Large intestine (tissue), 3 donors: ENCODE measurements at regions not wholly inside any gene's neighbourhood (a gene's known extent, or its start where the extent isn't known, plus 50 kb on each side); places are given as distances from the start of the nearest gene placed in this dataset.

Experiments
- DNase-seq, 2 donors: peaks; one replicate each; pipeline versions ENCODE4 v3.0.0 to v3.0.0-alpha.2; 2013
- H3K27ac ChIP-seq: one replicate; pipeline ENCODE4 v1.5.1; 2013; ENCODE audit warnings: low read length
- H3K27me3 ChIP-seq: 2 replicates; pipeline ENCODE4 v1.6.1; 2013; ENCODE audit warnings: low read length; ENCODE audit not compliant: control insufficient read depth, insufficient read depth
- H3K36me3 ChIP-seq: 2 replicates; pipeline ENCODE4 v1.6.1; 2013; ENCODE audit warnings: low read length; ENCODE audit not compliant: control insufficient read depth, insufficient read depth
- H3K4me1 ChIP-seq: one replicate; pipeline ENCODE4 v1.6.1; 2013; ENCODE audit warnings: low read length; ENCODE audit not compliant: control insufficient read depth, insufficient read depth
- H3K4me3 ChIP-seq: one replicate; pipeline ENCODE4 v1.5.1; 2013; ENCODE audit warnings: low read length
- H3K9me3 ChIP-seq: one replicate; pipeline ENCODE4 v1.6.1; 2013; ENCODE audit warnings: mild to moderate bottlenecking, low read depth, low read length, moderate library complexity; ENCODE audit not compliant: control insufficient read depth
- WGBS: methylation state at CpG from one replicate; pipeline ENCODE4 v1.1.5; 2013; ENCODE audit warnings: low lambda C conversion rate; ENCODE audit not compliant: insufficient coverage; 5-methylcytosine and 5-hydroxymethylcytosine counted together

GRCh38 chr1:209390764-209391163, 192.8 kb upstream of the CAMK1G start:
- Histone ChIP-seq H3K4me3 (no peak overlapping the region), H3K9me3 (no peaks in the 10 kb centered on the region), H3K36me3 (no peaks in the 10 kb centered on the region), H3K27me3 (no peaks in the 10 kb centered on the region), H3K27ac (no peak overlapping the region), H3K4me1 (no peaks in the 10 kb centered on the region)
- no CpG with 5 or more reads among the region's 1 CpG for WGBS
- DNase-seq = no peak

- no peak overlapping the region for H3K4me3 ChIP-seq
- no peak overlapping the region for H3K27ac ChIP-seq
- no peak for DNase-seq
- no CpG with 5 or more reads among the region's 2 CpGs for WGBS
- no peaks in the 10 kb centered on the region for H3K36me3 ChIP-seq
- H3K27me3 ChIP-seq = no peaks in the 10 kb centered on the region
- no peaks in the 10 kb centered on the region for H3K9me3 ChIP-seq
- no peaks in the 10 kb centered on the region for H3K4me1 ChIP-seq
These were observed 191.7 kb upstream of the CAMK1G start for GRCh38 chr1:209391792-209392191.

- 40% methylated on average over 1 of the region's 7 CpGs for WGBS
- DNase-seq = no peak
These were observed 188.3 kb upstream of the CAMK1G start for GRCh38 chr1:209395169-209395568.

GRCh38 chr1:209397371-209397770, 186.1 kb upstream of the CAMK1G start:
- WGBS = no CpG with 5 or more reads among the region's 6 CpGs
- Histone ChIP-seq H3K36me3 (no peaks in the 10 kb centered on the region), H3K27ac (no peak overlapping the region), H3K4me1 (no peaks in the 10 kb centered on the region), H3K27me3 (peaks cover 4% of the 10 kb centered on the region), H3K9me3 (no peaks in the 10 kb centered on the region), H3K4me3 (no peak overlapping the region)
- DNase-seq = no peak

More at GRCh38 chr1:209395169-209395568, 188.3 kb upstream of the CAMK1G start:
- Histone ChIP-seq H3K9me3 (no peaks in the 10 kb centered on the region), H3K27ac (no peak overlapping the region), H3K4me1 (no peaks in the 10 kb centered on the region), H3K4me3 (no peak overlapping the region), H3K27me3 (no peaks in the 10 kb centered on the region), H3K36me3 (no peaks in the 10 kb centered on the region)

- Histone ChIP-seq H3K4me3 (no peak overlapping the region), H3K27me3 (peaks cover 4% of the 10 kb centered on the region), H3K27ac (no peak overlapping the region), H3K4me1 (no peaks in the 10 kb centered on the region), H3K36me3 (no peaks in the 10 kb centered on the region), H3K9me3 (no peaks in the 10 kb centered on the region)
- DNase-seq = no peak
- WGBS = no CpG with 5 or more reads among the region's 3 CpGs
These were observed 185.6 kb upstream of the CAMK1G start for GRCh38 chr1:209397910-209398309.

- Histone ChIP-seq H3K4me3 (no peak overlapping the region), H3K27me3 (peaks cover 5% of the 10 kb centered on the region), H3K36me3 (no peaks in the 10 kb centered on the region), H3K9me3 (no peaks in the 10 kb centered on the region), H3K4me1 (no peaks in the 10 kb centered on the region), H3K27ac (no peak overlapping the region)
- WGBS = 40% methylated on average over 1 of the region's 5 CpGs
- DNase-seq = no peak
These were observed 185.1 kb upstream of the CAMK1G start for GRCh38 chr1:209398313-209398991.

GRCh38 chr1:209399800-209400199, 183.7 kb upstream of the CAMK1G start:
- Histone ChIP-seq H3K9me3 (no peaks in the 10 kb centered on the region), H3K36me3 (no peaks in the 10 kb centered on the region), H3K27ac (no peak overlapping the region), H3K4me1 (no peaks in the 10 kb centered on the region), H3K4me3 (no peak overlapping the region), H3K27me3 (peaks cover 15% of the 10 kb centered on the region)
- WGBS = no CpG with 5 or more reads among the region's 1 CpG
- no peak for DNase-seq

GRCh38 chr1:209400351-209401220, 182.9 kb upstream of the CAMK1G start:
- Histone ChIP-seq H3K9me3 (no peaks in the 10 kb centered on the region), H3K4me1 (no peaks in the 10 kb centered on the region), H3K4me3 (no peak overlapping the region), H3K27me3 (peaks cover 15% of the 10 kb centered on the region), H3K36me3 (no peaks in the 10 kb centered on the region), H3K27ac (no peak overlapping the region)
- WGBS = 100% methylated on average over 2 of the region's 7 CpGs
- no peak for DNase-seq

- 86% methylated on average over 2 of the region's 2 CpGs for WGBS
- no peaks in the 10 kb centered on the region for H3K36me3 ChIP-seq
- H3K4me1 ChIP-seq = no peaks in the 10 kb centered on the region
- peaks cover 15% of the 10 kb centered on the region for H3K27me3 ChIP-seq
- H3K27ac ChIP-seq = no peak overlapping the region
- no peaks in the 10 kb centered on the region for H3K9me3 ChIP-seq
- DNase-seq = no peak
- H3K4me3 ChIP-seq = no peak overlapping the region
These were observed 180.8 kb upstream of the CAMK1G start for GRCh38 chr1:209402697-209403096.

GRCh38 chr1:209403921-209404320, 179.6 kb upstream of the CAMK1G start:
- H3K4me3 ChIP-seq = no peak overlapping the region
- H3K36me3 ChIP-seq = no peaks in the 10 kb centered on the region
- DNase-seq = no peak
- WGBS = no CpG with 5 or more reads among the region's 7 CpGs
- H3K27ac ChIP-seq = no peak overlapping the region
- H3K9me3 ChIP-seq = no peaks in the 10 kb centered on the region
- peaks cover 15% of the 10 kb centered on the region for H3K27me3 ChIP-seq
- no peaks in the 10 kb centered on the region for H3K4me1 ChIP-seq
